ENCODE measurements at regions not wholly inside any gene's neighbourhood (a gene's known extent, or its start where the extent isn't known, plus 50 kb on each side); places are given as distances from the start of the nearest gene placed in this dataset.

DNA sequence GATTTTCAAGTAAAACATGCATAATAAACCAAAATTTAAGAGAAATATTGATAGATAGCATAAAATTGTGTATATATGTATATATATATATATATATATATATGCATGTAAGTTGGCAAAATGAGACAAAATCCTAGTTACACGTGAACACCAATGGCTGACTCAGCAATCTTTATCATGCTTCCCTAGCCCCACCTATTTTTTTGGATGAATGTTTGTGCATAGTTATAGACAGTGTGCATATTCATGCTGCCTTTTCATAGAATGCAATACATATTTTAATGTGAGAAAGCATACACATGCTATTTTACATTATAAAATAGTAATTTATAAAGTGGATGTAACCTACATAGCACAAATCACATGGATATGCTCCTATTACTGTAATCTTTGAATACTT is 230.3 kb downstream of the SH2D4B start:
- TF ChIP-seq, protein P1, sequence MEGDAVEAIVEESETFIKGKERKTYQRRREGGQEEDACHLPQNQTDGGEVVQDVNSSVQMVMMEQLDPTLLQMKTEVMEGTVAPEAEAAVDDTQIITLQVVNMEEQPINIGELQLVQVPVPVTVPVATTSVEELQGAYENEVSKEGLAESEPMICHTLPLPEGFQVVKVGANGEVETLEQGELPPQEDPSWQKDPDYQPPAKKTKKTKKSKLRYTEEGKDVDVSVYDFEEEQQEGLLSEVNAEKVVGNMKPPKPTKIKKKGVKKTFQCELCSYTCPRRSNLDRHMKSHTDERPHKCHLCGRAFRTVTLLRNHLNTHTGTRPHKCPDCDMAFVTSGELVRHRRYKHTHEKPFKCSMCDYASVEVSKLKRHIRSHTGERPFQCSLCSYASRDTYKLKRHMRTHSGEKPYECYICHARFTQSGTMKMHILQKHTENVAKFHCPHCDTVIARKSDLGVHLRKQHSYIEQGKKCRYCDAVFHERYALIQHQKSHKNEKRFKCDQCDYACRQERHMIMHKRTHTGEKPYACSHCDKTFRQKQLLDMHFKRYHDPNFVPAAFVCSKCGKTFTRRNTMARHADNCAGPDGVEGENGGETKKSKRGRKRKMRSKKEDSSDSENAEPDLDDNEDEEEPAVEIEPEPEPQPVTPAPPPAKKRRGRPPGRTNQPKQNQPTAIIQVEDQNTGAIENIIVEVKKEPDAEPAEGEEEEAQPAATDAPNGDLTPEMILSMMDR (IDR thresholded peaks at IDR 0.05; ENCODE audit: low read depth, low read length): no peak
- TF ChIP-seq POLR2A (IDR thresholded peaks at IDR 0.05; ENCODE audit: extremely low read depth, insufficient read length) (no peak), MYC (IDR thresholded peaks at IDR 0.05; ENCODE audit: low read depth, low read length) (no peak)
- TF ChIP-seq, protein P2, sequence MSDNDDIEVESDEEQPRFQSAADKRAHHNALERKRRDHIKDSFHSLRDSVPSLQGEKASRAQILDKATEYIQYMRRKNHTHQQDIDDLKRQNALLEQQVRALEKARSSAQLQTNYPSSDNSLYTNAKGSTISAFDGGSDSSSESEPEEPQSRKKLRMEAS (IDR thresholded peaks at IDR 0.05; ENCODE audit: low read depth, low read length): no peak
